CD14-positive monocyte (primary cell): ENCODE measurements at regions not wholly inside any gene's neighbourhood (a gene's known extent, or its start where the extent isn't known, plus 50 kb on each side); places are given as distances from the start of the nearest gene placed in this dataset.

Experiments used
- DNase-seq, 3 donors: peaks; one replicate each; pipeline ENCODE4 v3.0.0-alpha.2; 2011 to 2022
- H2AFZ ChIP-seq: 2 replicates; pipeline ENCODE4 v1.6.0; 2012; ENCODE audit warnings: mild to moderate bottlenecking, low read depth, low read length, inconsistent platforms; ENCODE audit not compliant: insufficient read depth, poor library complexity, severe bottlenecking
- H3K27ac ChIP-seq, 2 donors: 1 replicate in 1 of 2; 2 replicates in 1 of 2; pipeline ENCODE4 v1.5.1; 2012 to 2013; ENCODE audit warnings: low read length in 2 of 2, control low read depth in 1 of 2, inconsistent platforms in 1 of 2, low read depth in 1 of 2, mild to moderate bottlenecking in 1 of 2
- H3K27me3 ChIP-seq, 2 donors: one replicate each; pipeline versions ENCODE4 v1.6.0 to v1.6.1; 2011 to 2013; ENCODE audit warnings: low read length in 2 of 2; ENCODE audit not compliant: control insufficient read depth in 2 of 2, insufficient read depth in 2 of 2
- H3K36me3 ChIP-seq, 2 donors: replicated peaks in 1 of 2; 1 replicate in 1 of 2; 2 replicates in 1 of 2; pipeline versions ENCODE4 v1.5.1 to v1.6.1; 2012 to 2013; ENCODE audit warnings: low read length in 2 of 2, control low read depth in 1 of 2, inconsistent platforms in 1 of 2, mild to moderate bottlenecking in 1 of 2; ENCODE audit not compliant: insufficient read depth in 2 of 2, control insufficient read depth in 1 of 2
- H3K4me1 ChIP-seq, 2 donors: 1 replicate in 1 of 2; 2 replicates in 1 of 2; pipeline versions ENCODE4 v1.5.1 to v1.6.1; 2012 to 2013; ENCODE audit warnings: low read length in 2 of 2, control low read depth in 1 of 2, inconsistent platforms in 1 of 2, mild to moderate bottlenecking in 1 of 2, moderate library complexity in 1 of 2; ENCODE audit not compliant: insufficient read depth in 2 of 2, control insufficient read depth in 1 of 2
- H3K4me2 ChIP-seq: replicated peaks from 2 replicates; pipeline ENCODE3; 2012; ENCODE audit warnings: low read length, moderate library complexity, mild to moderate bottlenecking; ENCODE audit not compliant: poor library complexity, severe bottlenecking; ENCODE audit errors: extremely low read depth
- H3K4me3 ChIP-seq, 3 experiments: fragments of 200-600 bp in 1 of 3; sonication (generic) in 1 of 3; replicated peaks in 1 of 3; 1 replicate in 2 of 3; 2 replicates in 1 of 3; pipeline ENCODE4 v1.5.1; 2011 to 2013; ENCODE audit warnings: low read length in 3 of 3, mild to moderate bottlenecking in 3 of 3, control low read depth in 2 of 3, low read depth in 2 of 3, inconsistent platforms in 1 of 3, moderate library complexity in 1 of 3
- H3K79me2 ChIP-seq: 2 replicates; pipeline ENCODE4 v1.6.0; 2012; ENCODE audit warnings: mild to moderate bottlenecking, control low read depth, inconsistent platforms, low read length, moderate library complexity; ENCODE audit not compliant: insufficient read depth
- H3K9ac ChIP-seq: 2 replicates; pipeline ENCODE4 v1.6.0; 2017; ENCODE audit warnings: low read length, mild to moderate bottlenecking; ENCODE audit not compliant: insufficient read depth, poor library complexity, severe bottlenecking
- H3K9me3 ChIP-seq, 2 donors: replicated peaks in 1 of 2; 1 replicate in 1 of 2; 2 replicates in 1 of 2; pipeline versions ENCODE4 v1.5.1 to v1.6.1; 2012 to 2013; ENCODE audit warnings: low read length in 2 of 2, control low read depth in 1 of 2; ENCODE audit not compliant: control insufficient read depth in 1 of 2, insufficient read depth in 1 of 2
- H4K20me1 ChIP-seq: 2 replicates; pipeline ENCODE4 v1.6.0; 2012; ENCODE audit warnings: mild to moderate bottlenecking, low read length, control low read depth, moderate library complexity; ENCODE audit not compliant: insufficient read depth
- H3K27ac Mint-ChIP-seq, 7 donors: one replicate each; pipeline ENCODE4 v1.8.0; 2020; ENCODE audit warnings: mild to moderate bottlenecking in 7 of 7, mixed read lengths in 7 of 7, moderate library complexity in 6 of 7, inconsistent platforms in 2 of 7
- H3K27me3 Mint-ChIP-seq, 3 donors: one replicate each; pipeline ENCODE4 v1.8.0; 2021 to 2022; ENCODE audit warnings: low read depth in 3 of 3, mild to moderate bottlenecking in 3 of 3, mixed read lengths in 3 of 3, moderate library complexity in 3 of 3, inconsistent platforms in 1 of 3
- H3K36me3 Mint-ChIP-seq, 2 donors: one replicate each; pipeline ENCODE4 v1.8.0; 2020; ENCODE audit warnings: mixed read lengths in 2 of 2, inconsistent platforms in 1 of 2, mild to moderate bottlenecking in 1 of 2
- H3K4me1 Mint-ChIP-seq: one replicate; pipeline ENCODE4 v1.8.0; 2020; ENCODE audit warnings: mild to moderate bottlenecking, mixed read lengths
- H3K4me3 Mint-ChIP-seq, 2 donors: one replicate each; pipeline ENCODE4 v1.8.0; 2020; ENCODE audit warnings: mild to moderate bottlenecking in 2 of 2, mixed read lengths in 2 of 2, moderate library complexity in 1 of 2
- H3K9me3 Mint-ChIP-seq, 7 donors: one replicate each; pipeline ENCODE4 v1.8.0; 2020 to 2022; ENCODE audit warnings: mixed read lengths in 7 of 7, mild to moderate bottlenecking in 6 of 7, moderate library complexity in 6 of 7, inconsistent platforms in 2 of 7
- CTCF ChIP-seq: fragments of 200-600 bp; IDR thresholded peaks from one replicate; pipeline ENCODE4 v1.8.0; 2022; ENCODE audit warnings: antibody characterized with exemption, mild to moderate bottlenecking
- WGBS: methylation state at CpG from one replicate; pipeline ENCODE4 v1.1.5; 2013; ENCODE audit warnings: missing lambda C conversion rate; ENCODE audit not compliant: insufficient coverage; 5-methylcytosine and 5-hydroxymethylcytosine counted together
- intact Hi-C, 2 donors: fragments of 100-400 bp; cut with micrococcal nuclease; formaldehyde crosslinking; loops; one replicate each; pipeline versions ENCODE4 v1.15.0 to v1.15.1; 2023

DNA sequence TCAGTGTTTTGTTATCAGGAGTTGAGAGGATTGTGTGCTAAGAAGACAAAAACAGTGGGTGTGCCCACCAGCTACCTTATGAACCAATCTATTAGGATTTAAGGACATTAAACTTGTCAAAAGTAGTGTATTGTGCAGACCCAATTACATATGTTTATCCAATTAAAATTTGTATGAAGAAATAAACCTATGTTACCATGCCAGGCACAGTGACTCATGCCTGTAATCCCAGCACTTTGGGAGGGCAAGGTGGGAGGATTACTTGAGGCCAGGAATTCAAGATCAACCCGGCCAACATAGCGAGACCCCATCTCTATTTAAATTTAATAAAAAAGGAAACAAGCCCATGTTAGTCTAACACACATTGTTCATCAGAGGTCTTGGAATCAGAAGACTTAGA, 162.2 kb downstream of the IRS1 start:
- Mint-ChIP-seq H3K27me3 (peaks cover 3 to 18% (median 3%) of the 10 kb centered on the region in 3 donors), H3K9me3 (peaks cover 2 to 14% (median 7%) of the 10 kb centered on the region in 7 donors), H3K4me1 (no peaks in the 10 kb centered on the region), H3K27ac (no peak overlapping the region), H3K36me3 (no peaks in the 10 kb centered on the region), H3K4me3 (no peak overlapping the region)
- no peaks in the 10 kb centered on the region for H3K4me1 ChIP-seq
- no peak overlapping the region for H2AFZ ChIP-seq
- H3K4me2 ChIP-seq, result no peak overlapping the region
- H3K9ac ChIP-seq, result no peak overlapping the region
- H3K9me3 ChIP-seq, result peaks cover 4 to 9% of the 10 kb centered on the region in 2 donors
- intact Hi-C loops, result no loop called here
- peaks cover 2 to 5% of the 10 kb centered on the region in 2 donors for H3K27me3 ChIP-seq
- 100% methylated on average over 1 of the region's 2 CpGs for WGBS
- H3K4me3 ChIP-seq, result no peak overlapping the region
- H3K27ac ChIP-seq, result no peak overlapping the region
- no peaks in the 10 kb centered on the region for H4K20me1 ChIP-seq
- no peaks in the 10 kb centered on the region for H3K36me3 ChIP-seq
- no peaks in the 10 kb centered on the region for H3K79me2 ChIP-seq
- no peak for TF ChIP-seq CTCF
- DNase-seq, result no peak

- Histone ChIP-seq H3K36me3 (no peaks in the 10 kb centered on the region), H4K20me1 (no peaks in the 10 kb centered on the region), H3K4me1 (no peaks in the 10 kb centered on the region), H3K9me3 (peaks cover 4 to 9% of the 10 kb centered on the region in 2 donors), H3K4me3 (no peak overlapping the region), H2AFZ (no peak overlapping the region), H3K27ac (no peak overlapping the region), H3K27me3 (peaks cover 2 to 5% of the 10 kb centered on the region in 2 donors), H3K4me2 (no peak overlapping the region), H3K79me2 (no peaks in the 10 kb centered on the region), H3K9ac (no peak overlapping the region)
- intact Hi-C loops, result no loop called here
- H3K4me1 Mint-ChIP-seq, result no peaks in the 10 kb centered on the region
- no CpG with 5 or more reads among the region's 2 CpGs for WGBS
- no peak for DNase-seq
- H3K27me3 Mint-ChIP-seq, result peaks cover 3 to 15% (median 3%) of the 10 kb centered on the region in 3 donors
- H3K4me3 Mint-ChIP-seq, result no peak overlapping the region
- TF ChIP-seq CTCF, result no peak
- H3K36me3 Mint-ChIP-seq, result no peaks in the 10 kb centered on the region
- no peak overlapping the region for H3K27ac Mint-ChIP-seq
- H3K9me3 Mint-ChIP-seq, result peaks cover 2 to 14% (median 6%) of the 10 kb centered on the region in 7 donors
Observed at GRCh38 chr2:226636586-226636985, 163.0 kb downstream of the IRS1 start.
